Mononuclear cell (primary cell): ENCODE measurements at regions not wholly inside any gene's neighbourhood (a gene's known extent, or its start where the extent isn't known, plus 50 kb on each side); places are given as distances from the start of the nearest gene placed in this dataset.

ENCODE experiments used
- H3K27me3 ChIP-seq: 2 replicates; pipeline ENCODE4 v1.6.0; 2011; ENCODE audit warnings: low read length, control low read depth; ENCODE audit not compliant: insufficient read depth
- H3K4me1 ChIP-seq: 2 replicates; pipeline ENCODE4 v1.5.1; 2011; ENCODE audit warnings: mild to moderate bottlenecking, low read length, control low read depth; ENCODE audit not compliant: insufficient read depth
- H3K4me3 ChIP-seq: 2 replicates; pipeline ENCODE4 v1.5.1; 2011; ENCODE audit warnings: mild to moderate bottlenecking, low read length, moderate library complexity
- H3K9me3 ChIP-seq: 2 replicates; pipeline ENCODE4 v1.5.1; 2011; ENCODE audit warnings: low read depth, mild to moderate bottlenecking, control low read depth, low read length

GRCh38 chr3:154029926-154030325 lies 91.3 kb upstream of the ARHGEF26 start:
- Histone ChIP-seq H3K4me3 (no peak overlapping the region), H3K9me3 (no peaks in the 10 kb centered on the region), H3K27me3 (no peaks in the 10 kb centered on the region), H3K4me1 (no peaks in the 10 kb centered on the region)

GRCh38 chr3:154034797-154035330 lies 86.3 kb upstream of the ARHGEF26 start:
- H3K9me3 ChIP-seq: no peaks in the 10 kb centered on the region
- no peaks in the 10 kb centered on the region for H3K27me3 ChIP-seq
- no peak overlapping the region for H3K4me3 ChIP-seq
- no peaks in the 10 kb centered on the region for H3K4me1 ChIP-seq

- Histone ChIP-seq H3K27me3 (no peaks in the 10 kb centered on the region), H3K4me3 (no peak overlapping the region), H3K9me3 (no peaks in the 10 kb centered on the region)
Measured at GRCh38 chr3:154040283-154040682, 80.9 kb upstream of the ARHGEF26 start.

GRCh38 chr3:154044671-154045070 lies 76.5 kb upstream of the ARHGEF26 start:
- no peaks in the 10 kb centered on the region for H3K4me1 ChIP-seq
- H3K27me3 ChIP-seq: no peaks in the 10 kb centered on the region
- H3K9me3 ChIP-seq: no peaks in the 10 kb centered on the region
- no peak overlapping the region for H3K4me3 ChIP-seq

More at GRCh38 chr3:154040283-154040682, 80.9 kb upstream of the ARHGEF26 start:
- no peaks in the 10 kb centered on the region for H3K4me1 ChIP-seq

- Histone ChIP-seq H3K4me1 (no peaks in the 10 kb centered on the region), H3K4me3 (no peak overlapping the region), H3K9me3 (no peaks in the 10 kb centered on the region), H3K27me3 (no peaks in the 10 kb centered on the region)
Measured at GRCh38 chr3:154050216-154050615, 71.0 kb upstream of the ARHGEF26 start.

GRCh38 chr3:154050766-154051165 lies 70.4 kb upstream of the ARHGEF26 start:
- Histone ChIP-seq H3K9me3 (no peaks in the 10 kb centered on the region), H3K4me3 (no peak overlapping the region), H3K27me3 (no peaks in the 10 kb centered on the region), H3K4me1 (no peaks in the 10 kb centered on the region)

- no peaks in the 10 kb centered on the region for H3K9me3 ChIP-seq
- H3K4me1 ChIP-seq: no peaks in the 10 kb centered on the region
- no peaks in the 10 kb centered on the region for H3K27me3 ChIP-seq
- H3K4me3 ChIP-seq: no peak overlapping the region
Measured at GRCh38 chr3:154059833-154060232, 61.4 kb upstream of the ARHGEF26 start.

GRCh38 chr3:154060238-154061000 lies 60.8 kb upstream of the ARHGEF26 start:
- Histone ChIP-seq H3K9me3 (no peaks in the 10 kb centered on the region), H3K4me3 (no peak overlapping the region), H3K4me1 (no peaks in the 10 kb centered on the region), H3K27me3 (no peaks in the 10 kb centered on the region)

- Histone ChIP-seq H3K4me1 (no peaks in the 10 kb centered on the region), H3K27me3 (no peaks in the 10 kb centered on the region), H3K4me3 (no peak overlapping the region), H3K9me3 (no peaks in the 10 kb centered on the region)
Measured at GRCh38 chr3:154061001-154061370, 60.2 kb upstream of the ARHGEF26 start.

- Histone ChIP-seq H3K4me1 (no peaks in the 10 kb centered on the region), H3K27me3 (no peaks in the 10 kb centered on the region), H3K9me3 (no peaks in the 10 kb centered on the region), H3K4me3 (no peak overlapping the region)
Measured at GRCh38 chr3:154062513-154062912, 58.7 kb upstream of the ARHGEF26 start.

- H3K9me3 ChIP-seq: no peaks in the 10 kb centered on the region
- no peaks in the 10 kb centered on the region for H3K4me1 ChIP-seq
- H3K4me3 ChIP-seq: no peak overlapping the region
- no peaks in the 10 kb centered on the region for H3K27me3 ChIP-seq
Measured at GRCh38 chr3:154071146-154071545, 50.0 kb upstream of the ARHGEF26 start.
